ENCODE measurements at regions not wholly inside any gene's neighbourhood (a gene's known extent, or its start where the extent isn't known, plus 50 kb on each side); places are given as distances from the start of the nearest gene placed in this dataset.
"Not testable (repeated sequence)": the region's sequence is repeated elsewhere in the genome, so short reads cannot be mapped to it uniquely, and the experiment has no call there.

DNA sequence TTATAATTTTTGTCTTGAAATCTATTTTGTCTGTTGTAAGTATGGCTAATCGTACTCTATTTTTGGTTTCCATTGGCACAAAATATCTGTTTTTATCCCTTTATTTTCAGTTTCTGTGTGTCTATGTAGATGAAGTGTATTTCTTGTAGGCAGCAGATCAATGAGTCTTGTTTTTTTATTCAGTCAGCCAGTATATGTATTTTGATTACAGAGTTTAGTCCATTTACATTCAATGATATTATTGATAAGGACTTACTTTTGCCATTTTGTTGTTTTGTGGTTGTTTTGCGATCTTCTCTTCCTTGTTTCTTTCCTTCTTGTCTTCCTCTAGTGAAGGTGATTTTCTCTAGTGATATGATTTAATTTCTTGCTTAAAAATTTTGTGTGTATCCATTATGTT, 336.3 kb upstream of the SPRY2 start:
- TF ChIP-seq, protein P1, sequence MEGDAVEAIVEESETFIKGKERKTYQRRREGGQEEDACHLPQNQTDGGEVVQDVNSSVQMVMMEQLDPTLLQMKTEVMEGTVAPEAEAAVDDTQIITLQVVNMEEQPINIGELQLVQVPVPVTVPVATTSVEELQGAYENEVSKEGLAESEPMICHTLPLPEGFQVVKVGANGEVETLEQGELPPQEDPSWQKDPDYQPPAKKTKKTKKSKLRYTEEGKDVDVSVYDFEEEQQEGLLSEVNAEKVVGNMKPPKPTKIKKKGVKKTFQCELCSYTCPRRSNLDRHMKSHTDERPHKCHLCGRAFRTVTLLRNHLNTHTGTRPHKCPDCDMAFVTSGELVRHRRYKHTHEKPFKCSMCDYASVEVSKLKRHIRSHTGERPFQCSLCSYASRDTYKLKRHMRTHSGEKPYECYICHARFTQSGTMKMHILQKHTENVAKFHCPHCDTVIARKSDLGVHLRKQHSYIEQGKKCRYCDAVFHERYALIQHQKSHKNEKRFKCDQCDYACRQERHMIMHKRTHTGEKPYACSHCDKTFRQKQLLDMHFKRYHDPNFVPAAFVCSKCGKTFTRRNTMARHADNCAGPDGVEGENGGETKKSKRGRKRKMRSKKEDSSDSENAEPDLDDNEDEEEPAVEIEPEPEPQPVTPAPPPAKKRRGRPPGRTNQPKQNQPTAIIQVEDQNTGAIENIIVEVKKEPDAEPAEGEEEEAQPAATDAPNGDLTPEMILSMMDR (IDR thresholded peaks at IDR 0.05): no peak
- TF ChIP-seq POLR2AphosphoS5 (IDR thresholded peaks at IDR 0.05) (no peak), POLR2A (IDR thresholded peaks at IDR 0.05) (no peak)
- intact Hi-C loops (cut with DNase I): no loop called here
- no peaks in the 10 kb centered on the region for H3K27me3 ChIP-seq (replicated peaks; ENCODE audit: insufficient read depth)
- no peak overlapping the region for H3K4me3 ChIP-seq
- WGBS: 94% methylated on average over 2 of the region's 2 CpGs
- H3K36me3 ChIP-seq: no peaks in the 10 kb centered on the region
- no peak overlapping the region for H3K27ac ChIP-seq
- DNase-seq (ENCODE audit: low spot score): no peak
- no peaks in the 10 kb centered on the region for H3K9me3 ChIP-seq
- no peaks in the 10 kb centered on the region for H3K4me1 ChIP-seq (replicated peaks)

DNA sequence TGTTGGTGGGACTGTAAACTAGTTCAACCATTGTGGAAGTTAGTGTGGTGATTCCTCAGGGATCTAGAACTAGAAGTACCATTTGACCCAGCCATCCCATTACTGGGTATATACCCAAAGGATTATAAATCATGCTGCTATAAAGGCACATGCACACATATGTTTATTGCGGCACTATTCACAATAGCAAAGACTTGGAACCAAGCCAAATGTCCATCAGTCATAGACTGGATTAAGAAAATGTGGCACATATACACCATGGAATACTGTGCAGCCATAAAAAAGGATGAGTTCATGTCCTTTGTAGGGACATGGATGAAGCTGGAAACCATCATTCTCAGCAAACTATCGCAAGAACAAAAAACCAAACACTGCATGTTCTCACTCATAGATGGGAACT, 334.5 kb upstream of the SPRY2 start:
- H3K4me3 ChIP-seq; intact Hi-C loops (cut with DNase I); H3K4me1 ChIP-seq (replicated peaks); H3K9me3 ChIP-seq; H3K36me3 ChIP-seq; H3K27me3 ChIP-seq (replicated peaks; ENCODE audit: insufficient read depth); DNase-seq (ENCODE audit: low spot score); H3K27ac ChIP-seq: not testable (repeated sequence)
- 44% methylated on average over 2 of the region's 2 CpGs for WGBS

DNA sequence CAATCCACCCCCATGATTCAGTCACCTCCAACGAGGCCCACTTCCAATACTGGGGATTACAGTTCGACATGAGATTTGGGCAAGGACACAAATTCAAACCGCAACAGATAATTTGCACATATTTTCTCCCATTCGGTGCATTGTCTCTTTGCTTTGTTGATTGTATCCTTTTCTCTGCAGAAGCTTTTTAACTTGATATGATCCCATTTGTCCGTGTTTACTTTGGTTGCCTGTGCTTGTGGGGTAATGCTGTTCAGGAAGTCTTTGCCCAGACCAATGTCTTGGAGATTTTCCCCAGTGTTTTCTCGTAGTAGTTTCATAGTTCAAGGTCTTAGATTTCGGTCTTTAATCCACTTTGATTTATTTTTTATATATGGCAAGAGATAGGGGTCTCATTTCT, 330.8 kb upstream of the SPRY2 start:
- H3K36me3 ChIP-seq: no peaks in the 10 kb centered on the region
- 93% methylated on average over 7 of the region's 7 CpGs for WGBS
- H3K9me3 ChIP-seq: no peaks in the 10 kb centered on the region
- no peak overlapping the region for H3K4me3 ChIP-seq
- intact Hi-C loops (cut with DNase I): no loop called here
- H3K27ac ChIP-seq: no peak overlapping the region
- H3K4me1 ChIP-seq (replicated peaks): no peaks in the 10 kb centered on the region
- H3K27me3 ChIP-seq (replicated peaks; ENCODE audit: insufficient read depth): no peaks in the 10 kb centered on the region
- DNase-seq (ENCODE audit: low spot score): no peak
- TF ChIP-seq POLR2AphosphoS5 (IDR thresholded peaks at IDR 0.05) (no peak), POLR2A (IDR thresholded peaks at IDR 0.05) (no peak)
- TF ChIP-seq, protein P1 (IDR thresholded peaks at IDR 0.05): no peak

DNA sequence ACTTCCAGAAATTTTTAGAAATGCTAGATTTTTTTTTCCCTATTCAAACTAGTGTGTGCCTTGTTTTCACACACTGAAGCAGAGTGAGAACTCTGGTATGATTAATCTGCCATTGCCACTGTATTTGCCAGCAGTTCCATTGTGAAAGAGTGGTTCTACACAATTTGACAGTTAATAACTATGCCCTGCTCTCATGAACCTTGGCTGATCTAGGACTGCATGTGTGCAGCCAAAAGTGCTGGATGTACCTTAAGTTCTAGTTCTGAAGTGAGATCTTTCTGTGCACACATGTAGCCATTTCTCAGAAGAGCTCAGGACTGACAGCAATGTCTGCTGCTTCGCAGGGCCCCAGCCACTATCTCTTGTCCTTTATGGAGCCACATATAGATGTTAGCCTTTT, 328.2 kb upstream of the SPRY2 start:
- no peaks in the 10 kb centered on the region for H3K4me1 ChIP-seq (replicated peaks)
- WGBS: 88% methylated on average over 1 of the region's 1 CpG
- TF ChIP-seq, protein P1 (IDR thresholded peaks at IDR 0.05): no peak
- TF ChIP-seq POLR2AphosphoS5 (IDR thresholded peaks at IDR 0.05) (no peak), POLR2A (IDR thresholded peaks at IDR 0.05) (no peak)

DNA sequence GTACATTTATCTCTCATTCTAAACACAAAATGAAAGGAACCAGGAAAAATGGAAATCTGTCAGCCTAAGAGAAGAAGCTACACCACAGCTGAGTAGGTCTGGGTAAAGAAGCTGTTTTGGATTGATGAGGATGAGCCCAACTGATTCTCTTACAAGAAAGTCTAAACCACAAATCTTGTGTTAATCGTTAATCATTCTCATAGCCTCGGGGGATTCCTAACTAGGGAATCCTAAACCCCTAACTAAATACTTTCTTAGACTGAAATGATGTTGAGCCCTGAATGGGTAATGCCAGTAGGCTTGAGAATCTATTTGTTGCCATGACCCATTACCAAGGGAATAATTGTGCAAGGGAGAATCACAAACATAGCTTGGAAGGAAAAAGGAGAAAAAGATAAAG, 327.5 kb upstream of the SPRY2 start:
- no peaks in the 10 kb centered on the region for H3K27me3 ChIP-seq (replicated peaks; ENCODE audit: insufficient read depth)
- intact Hi-C loops (cut with DNase I): no loop called here
- no peak overlapping the region for H3K27ac ChIP-seq
- H3K4me3 ChIP-seq: no peak overlapping the region
- no peaks in the 10 kb centered on the region for H3K4me1 ChIP-seq (replicated peaks)
- 63% methylated on average over 2 of the region's 2 CpGs for WGBS
- no peak for TF ChIP-seq POLR2A (IDR thresholded peaks at IDR 0.05)
- TF ChIP-seq POLR2AphosphoS5 (IDR thresholded peaks at IDR 0.05): no peak
- TF ChIP-seq, protein P1 (IDR thresholded peaks at IDR 0.05): no peak
- no peaks in the 10 kb centered on the region for H3K36me3 ChIP-seq
- H3K9me3 ChIP-seq: no peaks in the 10 kb centered on the region
- DNase-seq (ENCODE audit: low spot score): no peak

More for the DNA sequence above, 328.2 kb upstream of the SPRY2 start:
- Histone ChIP-seq H3K36me3 (no peaks in the 10 kb centered on the region), H3K4me3 (no peak overlapping the region), H3K27me3 (replicated peaks; ENCODE audit: insufficient read depth) (no peaks in the 10 kb centered on the region), H3K27ac (no peak overlapping the region), H3K9me3 (no peaks in the 10 kb centered on the region)
- intact Hi-C loops (cut with DNase I): no loop called here
- DNase-seq (ENCODE audit: low spot score): no peak
